IMR-90 (cell line): ENCODE measurements at regions not wholly inside any gene's neighbourhood (a gene's known extent, or its start where the extent isn't known, plus 50 kb on each side); places are given as distances from the start of the nearest gene placed in this dataset.

ENCODE experiments used
- ATAC-seq: fragments of 200-7000 bp; cut with Tn5 transposase; 2 replicates; pipeline ENCODE4 v1.9.1; 2020; ENCODE audit warnings: low read depth, mild to moderate bottlenecking, moderate library complexity
- BruUV-seq: library from RNA; stranded (reverse); fragments of 400-500 nt; replicated peaks from 2 replicates; lab custom pipeline; 2021; lab: Mats Ljungman, UMichigan
- CTCF ChIA-PET: fragments of 300-600 bp; formaldehyde crosslinking; extraction: SDS; loops from one replicate; lab custom pipeline; 2021; ENCODE audit warnings: antibody characterized with exemption; lab: Yijun Ruan, JAX
- POLR2A ChIA-PET: fragments of 300-600 bp; sonication (Branson Sonifier 250); formaldehyde crosslinking; loops from one replicate; lab custom pipeline; 2022; ENCODE audit warnings: antibody characterized with exemption; ENCODE audit not compliant: unreplicated experiment; lab: Charles Lee
- DNase-seq: peaks from one replicate; pipeline ENCODE4 v3.0.0; 2013
- H2AFZ ChIP-seq: replicated peaks from 2 replicates; pipeline ENCODE3; 2013; ENCODE audit warnings: low read length, mild to moderate bottlenecking; ENCODE audit not compliant: poor library complexity
- H2AK5ac ChIP-seq: 2 replicates; pipeline ENCODE4 v1.6.1; 2013; ENCODE audit warnings: low read depth, low read length, inconsistent platforms
- H2AK9ac ChIP-seq: replicated peaks from 2 replicates; pipeline ENCODE3; 2013; ENCODE audit warnings: mild to moderate bottlenecking, low read depth, low read length, moderate library complexity; ENCODE audit not compliant: poor library complexity
- H2BK120ac ChIP-seq: 2 replicates; pipeline ENCODE4 v1.6.1; 2013; ENCODE audit warnings: low read depth, low read length, inconsistent platforms
- H2BK15ac ChIP-seq: 3 replicates; pipeline ENCODE4 v1.6.1; 2013; ENCODE audit warnings: low read depth, low read length, inconsistent platforms
- H2BK20ac ChIP-seq: 2 replicates; pipeline ENCODE4 v1.6.1; 2013; ENCODE audit warnings: low read depth, mild to moderate bottlenecking, inconsistent platforms, low read length, moderate library complexity
- H2BK5ac ChIP-seq: 2 replicates; pipeline ENCODE4 v1.6.1; 2013; ENCODE audit warnings: mild to moderate bottlenecking, low read depth, low read length, inconsistent platforms; ENCODE audit not compliant: poor library complexity, severe bottlenecking
- H3K14ac ChIP-seq: replicated peaks from 2 replicates; pipeline ENCODE4 v1.6.1; 2013; ENCODE audit warnings: low read depth, low read length, inconsistent platforms
- H3K18ac ChIP-seq: 2 replicates; pipeline ENCODE4 v1.6.1; 2013; ENCODE audit warnings: low read depth, low read length, control low read depth
- H3K23ac ChIP-seq: 2 replicates; pipeline ENCODE4 v1.6.1; 2013; ENCODE audit warnings: low read depth, low read length, inconsistent platforms
- H3K27ac ChIP-seq: 2 replicates; pipeline ENCODE4 v1.5.1; 2013; ENCODE audit warnings: mild to moderate bottlenecking, control low read depth, low read length; ENCODE audit not compliant: insufficient read depth
- H3K27me3 ChIP-seq: 2 replicates; pipeline ENCODE4 v1.6.1; 2013; ENCODE audit warnings: low read length; ENCODE audit not compliant: control insufficient read depth, insufficient read depth
- H3K36me3 ChIP-seq: 2 replicates; pipeline ENCODE4 v1.6.1; 2013; ENCODE audit warnings: low read length, mixed read lengths; ENCODE audit not compliant: control insufficient read depth, insufficient read depth
- H3K4ac ChIP-seq: 2 replicates; pipeline ENCODE4 v1.6.1; 2013; ENCODE audit warnings: low read depth, low read length, inconsistent platforms
- H3K4me1 ChIP-seq: 2 replicates; pipeline ENCODE4 v1.6.1; 2013; ENCODE audit warnings: low read length, mixed read lengths; ENCODE audit not compliant: control insufficient read depth, insufficient read depth
- H3K4me2 ChIP-seq: 2 replicates; pipeline ENCODE4 v1.6.1; 2013; ENCODE audit warnings: low read depth, mild to moderate bottlenecking, control low read depth, low read length, moderate library complexity
- H3K4me3 ChIP-seq: 2 replicates; pipeline ENCODE4 v1.5.1; 2013; ENCODE audit warnings: low read depth, mild to moderate bottlenecking, control low read depth, low read length, moderate library complexity; ENCODE audit not compliant: insufficient read depth
- H3K56ac ChIP-seq: 2 replicates; pipeline ENCODE4 v1.6.1; 2013; ENCODE audit warnings: low read length, inconsistent platforms; ENCODE audit not compliant: insufficient read depth; ENCODE audit errors: extremely low read depth
- H3K79me1 ChIP-seq, 2 experiments: 2 replicates each; pipeline ENCODE4 v1.6.1; 2013; ENCODE audit warnings: low read length in 2 of 2, inconsistent platforms in 1 of 2, low read depth in 1 of 2
- H3K9ac ChIP-seq: 2 replicates; pipeline ENCODE4 v1.6.1; 2013; ENCODE audit warnings: low read depth, low read length, control low read depth
- H3K9me1 ChIP-seq: 2 replicates; pipeline ENCODE4 v1.6.1; 2013; ENCODE audit warnings: low read length, inconsistent platforms; ENCODE audit not compliant: insufficient read depth
- H3K9me3 ChIP-seq: 2 replicates; pipeline ENCODE4 v1.6.1; 2013; ENCODE audit warnings: low read length; ENCODE audit not compliant: control insufficient read depth, insufficient read depth
- H4K20me1 ChIP-seq: 2 replicates; pipeline ENCODE4 v1.6.1; 2013; ENCODE audit warnings: low read length, inconsistent platforms; ENCODE audit not compliant: insufficient read depth
- H4K5ac ChIP-seq: 2 replicates; pipeline ENCODE4 v1.6.1; 2013; ENCODE audit warnings: mild to moderate bottlenecking, low read depth, low read length, control low read depth
- H4K8ac ChIP-seq, 2 experiments: 2 replicates each; pipeline ENCODE4 v1.6.1; 2013; ENCODE audit warnings: low read depth in 2 of 2, low read length in 2 of 2, control low read depth in 1 of 2, inconsistent platforms in 1 of 2
- H4K91ac ChIP-seq: 2 replicates; pipeline ENCODE4 v1.6.1; 2013; ENCODE audit warnings: low read depth, low read length, inconsistent platforms; ENCODE audit not compliant: insufficient read depth
- BHLHE40 ChIP-seq: fragments of 150-350 bp; IDR thresholded peaks from 2 replicates; pipeline ENCODE4 v1.6.1; 2016; ENCODE audit warnings: mild to moderate bottlenecking, low read depth, low read length
- CEBPB ChIP-seq: IDR thresholded peaks from 2 replicates; pipeline ENCODE4 v1.6.1; 2012; ENCODE audit warnings: low read depth, low read length, improper control_type of control experiment
- CTCF ChIP-seq: conservative IDR thresholded peaks from 2 replicates; pipeline ENCODE4 v1.5.1; 2012; ENCODE audit warnings: mild to moderate bottlenecking, low read depth, low read length, improper control_type of control experiment
- FOS ChIP-seq: fragments of 150-350 bp; IDR thresholded peaks from 2 replicates; pipeline ENCODE4 v1.6.1; 2016; ENCODE audit warnings: low read depth, low read length
- MAFK ChIP-seq: IDR thresholded peaks from 2 replicates; pipeline ENCODE4 v1.6.1; 2012; ENCODE audit warnings: low read depth, low read length, improper control_type of control experiment
- MAZ ChIP-seq: IDR thresholded peaks from 2 replicates; pipeline ENCODE4 v1.6.1; 2012; ENCODE audit warnings: low read depth, mild to moderate bottlenecking, low read length, improper control_type of control experiment, moderate library complexity, borderline replicate concordance
- MXI1 ChIP-seq: IDR thresholded peaks from 2 replicates; pipeline ENCODE4 v1.6.1; 2012; ENCODE audit warnings: low read depth, mild to moderate bottlenecking, low read length, moderate library complexity, borderline replicate concordance
- NFE2L2 ChIP-seq: fragments of 150-350 bp; IDR thresholded peaks from 2 replicates; pipeline ENCODE4 v1.6.1; 2016; ENCODE audit warnings: low read depth, mild to moderate bottlenecking, low read length
- POLR2A ChIP-seq: IDR thresholded peaks from 2 replicates; pipeline ENCODE4 v1.6.1; 2012; ENCODE audit warnings: mild to moderate bottlenecking, low read depth, low read length
- RAD21 ChIP-seq: IDR thresholded peaks from 2 replicates; pipeline ENCODE4 v1.6.1; 2012; ENCODE audit warnings: low read length, improper control_type of control experiment
- RCOR1 ChIP-seq: IDR thresholded peaks from 2 replicates; pipeline ENCODE4 v1.6.1; 2012; ENCODE audit warnings: mild to moderate bottlenecking, low read length, improper control_type of control experiment; ENCODE audit not compliant: insufficient replicate concordance
- RFX5 ChIP-seq: IDR thresholded peaks from 2 replicates; pipeline ENCODE4 v1.8.0; 2012; ENCODE audit warnings: low read depth, mild to moderate bottlenecking, low read length, moderate library complexity
- SMC3 ChIP-seq: fragments of 150-350 bp; IDR thresholded peaks from 2 replicates; pipeline ENCODE4 v1.6.1; 2016; ENCODE audit warnings: low read depth, mild to moderate bottlenecking, antibody characterized with exemption, low read length, moderate library complexity
- WGBS, 2 experiments: methylation state at CpG; one replicate each; pipeline versions ENCODE4 v1.1.5 to v1.1.7; 2013; ENCODE audit warnings: missing lambda C conversion rate in 2 of 2; ENCODE audit not compliant: insufficient read length in 1 of 2; ENCODE audit errors: extremely low coverage in 2 of 2; 5-methylcytosine and 5-hydroxymethylcytosine counted together
- dilution Hi-C: fragments of 300-500 bp; cut with HindIII; formaldehyde crosslinking; loops from one replicate; pipeline ENCODE4 v1.14.3; 2018; ENCODE audit warnings: low sequenced_read_pairs; ENCODE audit not compliant: unreplicated experiment
- in situ Hi-C: fragments of 300-500 bp; cut with MboI; formaldehyde crosslinking; loops from 3 replicates; pipeline ENCODE4 v1.14.3; 2019; ENCODE audit warnings: low sequenced_read_pairs, inconsistent platforms, mixed read lengths
- intact Hi-C: fragments of 100-400 bp; cut with micrococcal nuclease; formaldehyde crosslinking; loops from 2 replicates; pipeline ENCODE4 v1.10.0; 2022
- TF ChIP-seq, protein P1 (sequence below): fragments of 150-350 bp; IDR thresholded peaks from 2 replicates; pipeline ENCODE4 v1.6.1; 2017; ENCODE audit warnings: mild to moderate bottlenecking, antibody characterized with exemption, low read length, low read depth
- TF ChIP-seq, protein P2 (sequence below): fragments of 150-350 bp; IDR thresholded peaks from 2 replicates; pipeline ENCODE4 v1.6.1; 2016; ENCODE audit warnings: low read depth, mild to moderate bottlenecking, low read length, moderate library complexity, borderline replicate concordance

DNA sequence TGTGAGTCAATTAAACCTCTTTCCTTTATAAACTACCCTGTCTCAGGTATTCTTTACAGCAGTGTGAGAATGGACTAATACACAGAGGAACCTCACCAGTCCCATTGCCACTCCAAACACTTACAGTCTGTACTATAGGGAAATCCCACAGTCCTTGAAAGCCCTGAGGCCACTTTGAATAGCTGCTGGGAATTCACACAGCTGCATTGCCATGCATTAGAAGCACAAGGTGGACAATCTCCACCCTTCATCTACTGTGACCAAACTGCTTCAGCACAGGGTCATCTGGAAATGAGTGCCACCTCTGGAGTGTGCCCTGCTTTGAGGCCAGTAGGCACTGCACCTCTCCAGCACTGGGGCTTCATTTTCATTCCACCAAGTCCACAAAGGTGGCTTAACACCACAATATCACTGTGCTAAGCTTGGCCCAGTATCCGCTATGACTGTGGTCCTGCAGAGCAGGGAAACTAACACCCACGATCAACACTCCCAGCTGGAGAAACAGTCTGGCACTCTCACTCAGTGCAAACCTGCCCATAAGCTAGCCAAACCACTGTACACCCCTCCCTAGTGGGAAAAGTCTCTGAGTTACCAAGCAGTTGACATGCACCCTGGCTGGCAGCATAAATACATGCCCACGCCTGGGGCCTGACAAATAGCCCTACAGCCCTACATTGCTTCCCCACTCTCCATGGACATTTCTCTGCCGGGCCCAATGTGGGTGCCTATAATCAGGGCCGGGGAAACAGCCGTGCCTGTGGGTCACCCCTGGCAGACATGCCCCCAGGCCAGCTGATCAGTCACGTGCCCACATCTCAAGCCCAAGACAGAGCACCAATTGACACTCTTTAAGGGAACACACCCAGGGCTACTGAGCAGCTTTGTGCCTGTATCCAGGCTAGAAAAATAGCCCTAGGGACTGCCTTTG lies 294.3 kb upstream of the MGAT4C start:
- DNase-seq, result no peak
- dilution Hi-C loops, result no loop called here
- BruUV-seq, result no TSS peak

More for the DNA sequence above, 294.3 kb upstream of the MGAT4C start:
- Histone ChIP-seq H3K79me1 (no peaks in the 10 kb centered on the region), H3K9ac (no peak overlapping the region), H2BK15ac (no peak overlapping the region), H2AK5ac (no peak overlapping the region), H4K20me1 (no peaks in the 10 kb centered on the region), H4K8ac (no peak overlapping the region), H3K4me2 (no peak overlapping the region), H3K4me1 (no peaks in the 10 kb centered on the region), H3K9me1 (no peaks in the 10 kb centered on the region), H3K23ac (no peak overlapping the region), H3K4ac (no peak overlapping the region), H3K9me3 (no peaks in the 10 kb centered on the region), H3K27ac (no peak overlapping the region), H3K4me3 (no peak overlapping the region), H4K5ac (no peak overlapping the region), H2BK5ac (no peak overlapping the region), H2AFZ (peak overlapping the region; percentile 41), H3K36me3 (no peaks in the 10 kb centered on the region), H3K27me3 (no peaks in the 10 kb centered on the region), H2BK20ac (no peak overlapping the region), H3K14ac (no peak overlapping the region), H3K18ac (no peak overlapping the region), H2BK120ac (no peak overlapping the region), H4K91ac (no peak overlapping the region), H2AK9ac (no peak overlapping the region), H3K56ac (no peak overlapping the region)
- TF ChIP-seq MAZ, result no peak
- TF ChIP-seq, protein P1, sequence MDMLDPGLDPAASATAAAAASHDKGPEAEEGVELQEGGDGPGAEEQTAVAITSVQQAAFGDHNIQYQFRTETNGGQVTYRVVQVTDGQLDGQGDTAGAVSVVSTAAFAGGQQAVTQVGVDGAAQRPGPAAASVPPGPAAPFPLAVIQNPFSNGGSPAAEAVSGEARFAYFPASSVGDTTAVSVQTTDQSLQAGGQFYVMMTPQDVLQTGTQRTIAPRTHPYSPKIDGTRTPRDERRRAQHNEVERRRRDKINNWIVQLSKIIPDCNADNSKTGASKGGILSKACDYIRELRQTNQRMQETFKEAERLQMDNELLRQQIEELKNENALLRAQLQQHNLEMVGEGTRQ, result no peak
- no peak for TF ChIP-seq RCOR1
- no peak for TF ChIP-seq POLR2A
- TF ChIP-seq, protein P2, sequence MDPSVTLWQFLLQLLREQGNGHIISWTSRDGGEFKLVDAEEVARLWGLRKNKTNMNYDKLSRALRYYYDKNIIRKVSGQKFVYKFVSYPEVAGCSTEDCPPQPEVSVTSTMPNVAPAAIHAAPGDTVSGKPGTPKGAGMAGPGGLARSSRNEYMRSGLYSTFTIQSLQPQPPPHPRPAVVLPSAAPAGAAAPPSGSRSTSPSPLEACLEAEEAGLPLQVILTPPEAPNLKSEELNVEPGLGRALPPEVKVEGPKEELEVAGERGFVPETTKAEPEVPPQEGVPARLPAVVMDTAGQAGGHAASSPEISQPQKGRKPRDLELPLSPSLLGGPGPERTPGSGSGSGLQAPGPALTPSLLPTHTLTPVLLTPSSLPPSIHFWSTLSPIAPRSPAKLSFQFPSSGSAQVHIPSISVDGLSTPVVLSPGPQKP, result no peak
- no peak for TF ChIP-seq FOS
- no peak for TF ChIP-seq MXI1
- no peak for TF ChIP-seq CTCF
- no peak for TF ChIP-seq RAD21
- TF ChIP-seq NFE2L2, result no peak
- TF ChIP-seq CEBPB, result no peak
- TF ChIP-seq MAFK, result no peak
- no peak for TF ChIP-seq SMC3
- TF ChIP-seq BHLHE40, result no peak
- TF ChIP-seq RFX5, result no peak
- in situ Hi-C loops, result no loop called here
- no CpG with 5 or more reads among the region's 7 CpGs for WGBS, 2 experiments
- ChIA-PET POLR2A (no interaction called here), CTCF (no interaction called here)
- intact Hi-C loops, result no loop called here
- ATAC-seq, result no peak
